ENCODE measurements at regions not wholly inside any gene's neighbourhood (a gene's known extent, or its start where the extent isn't known, plus 50 kb on each side); places are given as distances from the start of the nearest gene placed in this dataset.
A peak's percentile ranks its signal among the peaks of the same experiment; 100 is the strongest.

GRCh38 chr2:81940266-81940955, 1635.9 kb upstream of the LRRTM1 start:
- DNase-seq (ENCODE audit: low spot score): no peak

- DNase-seq (ENCODE audit: low spot score): no peak
Observed at GRCh38 chr2:81937944-81938343, 1633.4 kb upstream of the LRRTM1 start.

DNA sequence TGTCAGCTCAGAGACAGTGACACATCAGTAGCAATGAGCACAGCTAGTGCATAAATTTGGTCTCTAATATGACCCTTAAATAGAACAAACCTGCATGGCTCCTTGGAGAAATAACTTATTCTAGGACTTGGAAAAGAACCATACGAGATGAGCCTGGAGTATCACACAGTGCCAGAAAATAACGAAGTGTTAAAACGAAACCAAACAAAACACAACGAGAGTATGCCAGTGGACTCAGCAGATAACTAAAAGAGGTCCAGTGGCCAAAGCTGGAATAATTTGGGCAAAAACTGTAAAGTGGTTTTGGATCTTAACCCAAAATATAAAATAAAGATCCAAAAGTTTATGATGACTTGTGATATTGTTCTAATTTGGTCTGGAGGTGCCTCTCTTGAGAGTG, 1599.0 kb upstream of the LRRTM1 start:
- no peak for DNase-seq (ENCODE audit: low spot score)

GRCh38 chr2:81901017-81901416, 1596.5 kb upstream of the LRRTM1 start:
- DNase-seq (ENCODE audit: low spot score): no peak

DNA sequence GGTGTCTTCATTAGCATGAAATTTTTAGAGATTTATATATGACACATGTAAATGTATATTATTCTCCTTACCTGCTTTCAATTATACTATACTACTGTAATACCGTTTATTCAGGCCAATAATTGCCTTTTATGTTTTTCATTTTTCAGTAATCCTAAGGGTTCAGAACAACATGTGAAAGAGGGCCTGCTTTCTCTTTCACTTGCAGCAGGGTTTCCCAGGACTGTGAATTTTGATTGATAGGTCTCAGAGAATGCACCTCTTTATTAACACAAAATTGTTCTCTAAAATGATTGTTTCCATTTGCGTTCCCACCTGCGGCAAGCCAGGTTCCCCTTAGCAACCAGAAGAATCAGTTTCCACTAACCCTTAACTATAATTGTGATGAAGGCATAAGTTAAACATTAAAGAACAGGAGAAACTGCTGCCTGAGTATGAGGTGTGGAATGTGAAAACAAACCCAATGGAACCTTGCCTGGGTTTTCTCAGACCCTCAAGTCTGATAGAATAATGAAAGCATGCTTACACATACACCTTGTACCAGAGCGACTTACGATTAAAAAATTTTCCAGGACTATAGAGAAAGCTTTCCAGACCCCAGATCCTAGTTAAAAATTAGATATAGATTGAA, 1591.2 kb upstream of the LRRTM1 start:
- no peak for DNase-seq (ENCODE audit: low spot score)

DNA sequence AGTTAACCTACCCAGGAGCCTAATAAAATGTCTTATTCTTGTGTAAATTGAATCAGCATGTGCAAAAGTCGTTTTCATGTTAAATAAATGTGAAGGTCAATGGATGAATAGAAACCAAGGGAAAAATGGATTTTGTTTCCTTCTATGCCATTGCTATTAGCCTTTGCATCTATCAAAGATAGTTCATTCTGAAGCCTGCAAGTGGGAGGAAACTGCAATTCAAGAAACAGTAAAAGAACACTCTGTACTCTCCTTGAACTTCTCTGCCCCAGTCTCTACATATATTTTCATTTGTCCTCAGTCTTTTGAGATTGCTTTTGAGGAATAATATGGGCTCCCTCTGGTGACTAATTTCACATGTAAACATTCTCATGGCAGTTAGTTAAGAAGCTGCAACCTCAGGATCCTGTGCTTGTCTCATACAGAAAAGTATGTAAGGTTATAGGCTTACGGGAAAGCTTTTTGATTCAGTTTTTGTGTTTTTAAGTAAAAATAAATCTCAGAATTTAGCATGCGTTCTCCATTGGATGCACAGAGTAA, 1590.0 kb upstream of the LRRTM1 start:
- DNase-seq (ENCODE audit: low spot score): peak; percentile 4

GRCh38 chr2:81876624-81877023, 1572.1 kb upstream of the LRRTM1 start:
- no peak for DNase-seq (ENCODE audit: low spot score)

DNA sequence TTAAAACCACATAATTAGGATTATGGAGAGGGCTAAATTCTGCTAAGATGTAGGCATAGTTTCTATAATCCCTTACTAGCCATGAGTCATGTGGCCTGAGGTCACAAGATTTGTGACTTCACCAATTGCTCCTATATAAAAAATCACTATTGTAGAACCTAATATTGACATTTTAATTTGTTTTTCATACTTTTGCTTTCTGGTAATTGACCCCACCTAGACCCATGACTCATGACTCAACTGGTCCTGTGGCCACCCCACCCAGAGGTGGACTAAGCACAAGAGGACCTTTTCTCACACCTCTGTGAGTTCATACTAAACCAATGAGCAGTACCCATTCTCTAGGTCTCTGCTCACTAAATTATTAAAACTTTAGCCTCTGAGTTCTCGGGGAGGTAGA, 1567.5 kb upstream of the LRRTM1 start:
- no peak for DNase-seq (ENCODE audit: low spot score)

- no peak for DNase-seq (ENCODE audit: low spot score)
Observed at GRCh38 chr2:81870119-81870518, 1565.6 kb upstream of the LRRTM1 start.

DNA sequence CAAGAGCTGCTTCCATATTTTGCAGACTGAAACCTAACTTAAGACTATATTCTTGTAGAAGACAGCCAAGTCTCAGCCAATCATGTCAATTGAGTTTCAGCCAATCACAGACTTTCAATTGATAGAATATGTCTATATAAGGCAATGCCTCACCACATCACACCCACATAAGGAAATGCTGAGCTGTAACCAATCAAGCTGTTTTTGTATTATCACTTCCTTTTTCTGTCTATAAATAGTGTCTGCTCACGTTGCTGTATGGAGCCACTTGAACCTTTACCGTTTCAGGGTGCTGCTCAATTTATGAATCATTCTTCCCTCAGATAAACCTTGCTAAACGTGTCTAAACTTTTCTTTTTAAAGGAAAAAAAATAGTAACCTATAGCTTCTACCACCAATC, 1554.4 kb upstream of the LRRTM1 start:
- no peak for DNase-seq (ENCODE audit: low spot score)

DNA sequence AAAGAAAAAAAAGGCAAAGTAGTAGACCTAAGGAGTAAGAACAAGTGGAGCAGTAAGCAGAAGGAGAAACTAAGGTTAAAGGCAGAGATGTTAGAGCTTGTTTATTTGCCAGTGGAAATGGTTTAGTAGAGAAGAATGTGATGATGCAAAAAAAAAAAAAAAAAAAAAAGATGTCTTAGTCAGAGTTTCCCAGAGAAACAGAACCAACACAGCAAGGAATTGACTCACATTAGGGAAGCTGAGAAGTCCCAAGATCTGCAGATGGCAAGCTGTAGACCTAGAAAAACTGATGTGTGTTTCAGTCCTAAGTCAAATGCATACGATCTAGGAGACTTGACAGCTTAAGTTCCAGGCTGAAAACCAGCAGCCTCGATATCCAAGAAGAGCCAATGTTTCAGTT, 1548.8 kb upstream of the LRRTM1 start:
- no peak for DNase-seq (ENCODE audit: low spot score)

DNA sequence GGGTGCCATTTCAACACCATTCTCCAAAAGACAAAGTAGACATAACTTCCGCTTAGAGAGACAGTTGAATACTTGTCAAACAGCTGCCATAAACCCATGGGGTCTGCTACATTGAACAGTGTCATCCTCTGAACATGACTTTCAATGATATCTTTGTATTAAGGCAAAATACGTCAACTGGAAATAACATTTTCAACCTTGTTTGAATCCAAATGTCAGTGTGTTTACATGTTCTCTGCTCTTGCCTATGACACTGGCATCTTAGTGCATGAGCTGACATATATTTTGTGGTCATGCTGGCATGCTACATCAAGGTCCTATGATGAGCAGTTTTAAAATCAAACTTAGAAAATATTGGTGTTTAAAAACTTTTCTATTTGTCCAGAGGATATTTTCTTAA, 1548.1 kb upstream of the LRRTM1 start:
- no peak for DNase-seq (ENCODE audit: low spot score)

- no peak for DNase-seq (ENCODE audit: low spot score)
Observed at GRCh38 chr2:81839780-81840179, 1535.2 kb upstream of the LRRTM1 start.

GRCh38 chr2:81835321-81836000, 1530.9 kb upstream of the LRRTM1 start:
- peak; percentile 69 for DNase-seq (ENCODE audit: low spot score)

DNA sequence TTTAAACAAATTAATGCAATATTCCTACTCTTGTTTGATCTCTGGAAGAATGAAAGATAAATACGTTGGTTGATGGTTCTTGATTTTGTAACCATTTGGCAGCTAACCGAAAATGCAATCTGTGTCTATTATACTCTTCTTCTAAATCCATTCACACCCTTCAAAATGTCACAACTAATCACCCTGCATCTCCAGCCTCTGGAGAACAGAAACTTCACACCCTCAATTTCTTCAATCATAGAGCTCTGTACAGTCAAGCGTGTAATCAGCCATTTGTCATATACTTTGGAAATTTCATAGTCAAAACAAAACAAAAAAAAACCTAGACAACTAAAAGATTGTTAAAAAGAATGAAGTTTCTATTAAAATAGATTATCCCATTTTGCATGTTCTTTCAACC, 1482.3 kb upstream of the LRRTM1 start:
- no peak for DNase-seq (ENCODE audit: low spot score)

DNA sequence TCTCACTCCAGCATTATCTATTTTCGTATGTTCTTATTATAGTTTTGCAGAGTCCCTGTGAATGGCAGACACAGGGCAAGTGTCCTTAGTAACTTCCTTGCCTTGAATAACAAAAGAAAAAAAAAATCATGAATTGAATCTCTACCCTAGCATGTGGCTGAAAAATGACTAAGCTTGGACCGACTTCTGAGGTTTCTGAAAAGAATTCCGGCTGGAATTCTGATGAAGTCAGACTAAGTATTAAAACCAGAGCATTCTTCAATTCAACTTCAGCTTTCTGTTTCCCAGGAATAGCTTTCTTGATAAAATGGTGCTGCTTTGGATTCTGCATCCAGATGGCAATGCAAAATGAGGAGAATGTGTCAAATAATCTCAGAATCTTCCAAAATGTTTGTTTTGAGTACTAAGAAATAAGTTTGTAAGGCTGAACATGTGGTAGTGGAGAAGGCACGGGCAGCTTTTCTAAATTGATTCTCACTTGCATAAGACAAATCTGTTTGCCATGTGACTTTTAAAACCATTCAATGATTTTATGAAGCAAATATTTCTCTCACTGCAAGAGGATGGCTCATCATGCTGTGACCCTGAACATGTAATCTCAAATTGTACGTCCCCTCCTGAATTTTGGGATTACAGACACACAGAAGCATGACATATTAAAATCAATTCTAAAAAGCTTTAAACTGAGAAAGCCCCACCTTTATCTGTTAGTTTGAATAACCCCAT, 1462.8 kb upstream of the LRRTM1 start:
- DNase-seq (ENCODE audit: low spot score): no peak

- peak; percentile 3 for DNase-seq (ENCODE audit: low spot score)
Observed at GRCh38 chr2:81747481-81748070, 1443.0 kb upstream of the LRRTM1 start.

GRCh38 chr2:81739966-81740365, 1435.4 kb upstream of the LRRTM1 start:
- no peak for DNase-seq (ENCODE audit: low spot score)

- DNase-seq (ENCODE audit: low spot score): peak; percentile 9
Observed at GRCh38 chr2:81734981-81735380, 1430.4 kb upstream of the LRRTM1 start.

GRCh38 chr2:81714817-81715216, 1410.3 kb upstream of the LRRTM1 start:
- DNase-seq (ENCODE audit: low spot score): no peak

GRCh38 chr2:81706856-81707255, 1402.3 kb upstream of the LRRTM1 start:
- no peak for DNase-seq (ENCODE audit: low spot score)

DNA sequence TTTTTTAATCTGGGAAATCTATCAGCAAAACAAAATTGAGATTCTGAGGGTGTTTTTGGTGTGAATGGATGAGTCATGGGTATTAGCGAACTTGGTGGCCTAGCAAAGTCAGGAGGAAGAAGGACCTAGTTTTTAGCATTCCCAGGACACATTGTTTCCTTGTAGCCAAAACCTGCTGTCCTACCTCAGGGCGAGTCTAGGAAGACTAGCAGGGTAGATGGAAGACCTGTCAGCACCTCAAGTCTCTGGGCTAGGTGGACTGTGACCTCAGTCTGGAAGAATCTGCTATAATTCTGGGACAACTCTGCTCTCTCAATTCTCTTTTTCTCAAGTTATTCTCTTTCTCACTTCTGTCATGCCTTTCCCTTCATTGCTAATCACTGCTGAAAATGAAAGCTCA, 1399.3 kb upstream of the LRRTM1 start:
- DNase-seq (ENCODE audit: low spot score): no peak

All from kidney capillary endothelial cell (primary cell).